ENCODE measurements at regions not wholly inside any gene's neighbourhood (a gene's known extent, or its start where the extent isn't known, plus 50 kb on each side); places are given as distances from the start of the nearest gene placed in this dataset.

GRCh38 chr2:6602471-6602870, 263.2 kb downstream of the CMPK2 start:
- Mint-ChIP-seq H3K27ac (no peak overlapping the region), H3K27me3 (no peaks in the 10 kb centered on the region), H3K4me3 (no peak overlapping the region), H3K4me1 (no peaks in the 10 kb centered on the region), H3K36me3 (ENCODE audit: low read depth) (no peaks in the 10 kb centered on the region), H3K9me3 (peaks cover 2% of the 10 kb centered on the region)
- ChIA-PET POLR2A (no interaction called here), CTCF (no interaction called here)
- DNase-seq (no peak), ATAC-seq (ENCODE audit: low read depth) (no peak)
- no peak for TF ChIP-seq CTCF (IDR thresholded peaks at IDR 0.05)
- intact Hi-C loops (cut with micrococcal nuclease), result no loop called here

GRCh38 chr2:6605836-6606505, 259.7 kb downstream of the CMPK2 start:
- Mint-ChIP-seq H3K27ac (no peak overlapping the region), H3K9me3 (peaks cover 4% of the 10 kb centered on the region), H3K4me3 (no peak overlapping the region), H3K4me1 (no peaks in the 10 kb centered on the region), H3K27me3 (no peaks in the 10 kb centered on the region), H3K36me3 (ENCODE audit: low read depth) (no peaks in the 10 kb centered on the region)
- ATAC-seq (ENCODE audit: low read depth) (no peak), DNase-seq (no peak)
- CTCF ChIA-PET, result no interaction called here
- no peak for TF ChIP-seq CTCF (IDR thresholded peaks at IDR 0.05)
- POLR2A ChIA-PET, result no interaction called here
- intact Hi-C loops (cut with micrococcal nuclease), result no loop called here

- CTCF ChIA-PET, result no interaction called here
- Mint-ChIP-seq H3K27ac (no peak overlapping the region), H3K4me1 (no peaks in the 10 kb centered on the region), H3K9me3 (no peaks in the 10 kb centered on the region), H3K36me3 (ENCODE audit: low read depth) (no peaks in the 10 kb centered on the region), H3K4me3 (no peak overlapping the region), H3K27me3 (no peaks in the 10 kb centered on the region)
- TF ChIP-seq CTCF (IDR thresholded peaks at IDR 0.05), result no peak
- POLR2A ChIA-PET, result no interaction called here
- DNase-seq (no peak), ATAC-seq (ENCODE audit: low read depth) (no peak)
- intact Hi-C loops (cut with micrococcal nuclease), result no loop called here
These were observed 247.9 kb downstream of the CMPK2 start for GRCh38 chr2:6617794-6618193.

GRCh38 chr2:6618201-6618600, 247.5 kb downstream of the CMPK2 start:
- intact Hi-C loops (cut with micrococcal nuclease), result no loop called here
- ATAC-seq (ENCODE audit: low read depth) (no peak), DNase-seq (no peak)
- no peak overlapping the region for H3K4me3 Mint-ChIP-seq
- no peaks in the 10 kb centered on the region for H3K36me3 Mint-ChIP-seq (ENCODE audit: low read depth)
- no peak for TF ChIP-seq CTCF (IDR thresholded peaks at IDR 0.05)
- ChIA-PET POLR2A (no interaction called here), CTCF (no interaction called here)
- H3K9me3 Mint-ChIP-seq, result no peaks in the 10 kb centered on the region
- no peaks in the 10 kb centered on the region for H3K27me3 Mint-ChIP-seq
- no peaks in the 10 kb centered on the region for H3K4me1 Mint-ChIP-seq
- no peak overlapping the region for H3K27ac Mint-ChIP-seq

- H3K4me3 Mint-ChIP-seq, result no peak overlapping the region
- CTCF ChIA-PET, result no interaction called here
These were observed 242.0 kb downstream of the CMPK2 start for GRCh38 chr2:6623746-6624145.

More at GRCh38 chr2:6623746-6624145, 242.0 kb downstream of the CMPK2 start:
- no peak for TF ChIP-seq CTCF (IDR thresholded peaks at IDR 0.05)
- H3K27ac Mint-ChIP-seq, result no peak overlapping the region
- H3K4me1 Mint-ChIP-seq, result no peaks in the 10 kb centered on the region
- DNase-seq, result no peak
- H3K36me3 Mint-ChIP-seq (ENCODE audit: low read depth), result no peaks in the 10 kb centered on the region
- H3K27me3 Mint-ChIP-seq, result no peaks in the 10 kb centered on the region
- POLR2A ChIA-PET, result no interaction called here
- no peaks in the 10 kb centered on the region for H3K9me3 Mint-ChIP-seq
- no peak for ATAC-seq (ENCODE audit: low read depth)
- intact Hi-C loops (cut with micrococcal nuclease), result no loop called here

Data from activated B cell treated with CpG ODN at 0.5 μM for 24 hours (primary cell).